ENCODE measurements at regions not wholly inside any gene's neighbourhood (a gene's known extent, or its start where the extent isn't known, plus 50 kb on each side); places are given as distances from the start of the nearest gene placed in this dataset.

- Histone ChIP-seq H4K5ac (ENCODE audit: low read depth, low read length) (no peak overlapping the region), H2AK5ac (ENCODE audit: low read depth, low read length) (no peak overlapping the region), H3K4me2 (ENCODE audit: low read depth, low read length) (no peak overlapping the region), H3K9ac (ENCODE audit: low read depth, low read length) (no peak overlapping the region), H4K20me1 (ENCODE audit: insufficient read depth, low read length) (no peaks in the 10 kb centered on the region), H2AK9ac (replicated peaks; ENCODE audit: low read depth, low read length, poor library complexity) (no peak overlapping the region), H3K9me1 (ENCODE audit: insufficient read depth, low read length) (no peaks in the 10 kb centered on the region), H3K36me3 (ENCODE audit: control insufficient read depth, insufficient read depth, low read length) (no peaks in the 10 kb centered on the region), H2AFZ (replicated peaks; ENCODE audit: low read length, poor library complexity) (no peak overlapping the region), H2BK120ac (ENCODE audit: low read depth, low read length) (no peak overlapping the region), H3K4me1 (ENCODE audit: control insufficient read depth, insufficient read depth, low read length) (no peaks in the 10 kb centered on the region; the same call in 1 of the 2 replicates), H3K18ac (ENCODE audit: low read depth, low read length) (no peak overlapping the region), H3K9me3 (ENCODE audit: control insufficient read depth, insufficient read depth, low read length) (no peaks in the 10 kb centered on the region), H2BK15ac (ENCODE audit: low read depth, low read length) (no peak overlapping the region), H3K14ac (replicated peaks; ENCODE audit: low read depth, low read length) (no peak overlapping the region), H4K91ac (ENCODE audit: insufficient read depth, low read depth, low read length) (no peak overlapping the region), H2BK20ac (ENCODE audit: low read depth, low read length) (no peak overlapping the region), H3K56ac (ENCODE audit: extremely low read depth, insufficient read depth, low read length) (no peak overlapping the region), H3K27ac (ENCODE audit: insufficient read depth, low read length) (no peak overlapping the region), H3K4me3 (ENCODE audit: insufficient read depth, low read depth, low read length) (no peak overlapping the region), H4K8ac (ENCODE audit: low read depth in 2 of 2, low read length in 2 of 2) (no peak overlapping the region), H3K79me1 (ENCODE audit: low read depth in 1 of 2, low read length in 2 of 2) (no peaks in the 10 kb centered on the region), H3K23ac (ENCODE audit: low read depth, low read length) (no peak overlapping the region), H2BK5ac (ENCODE audit: low read depth, low read length, poor library complexity, severe bottlenecking) (no peak overlapping the region), H3K4ac (ENCODE audit: low read depth, low read length) (no peak overlapping the region), H3K27me3 (ENCODE audit: control insufficient read depth, insufficient read depth, low read length) (no peaks in the 10 kb centered on the region)
- BruUV-seq (replicated peaks): no TSS peak
- CTCF ChIA-PET: no interaction called here
- no peak for DNase-seq
- POLR2A ChIA-PET (ENCODE audit: unreplicated experiment): no interaction called here
- dilution Hi-C loops (cut with HindIII; ENCODE audit: low sequenced_read_pairs, unreplicated experiment): no loop called here
- in situ Hi-C loops (cut with MboI; ENCODE audit: low sequenced_read_pairs): no loop called here
- ATAC-seq (ENCODE audit: low read depth): no peak
- TF ChIP-seq MAFK (IDR thresholded peaks at IDR 0.05; ENCODE audit: low read depth, low read length) (no peak), POLR2A (IDR thresholded peaks at IDR 0.05; ENCODE audit: low read depth, low read length) (no peak), SMC3 (IDR thresholded peaks at IDR 0.05; ENCODE audit: low read depth, low read length) (no peak), CHD1 (IDR thresholded peaks at IDR 0.05; ENCODE audit: low read depth, low read length) (no peak), CEBPB (IDR thresholded peaks at IDR 0.05; ENCODE audit: low read depth, low read length) (no peak), BHLHE40 (IDR thresholded peaks at IDR 0.05; ENCODE audit: low read depth, low read length) (no peak), FOS (IDR thresholded peaks at IDR 0.05; ENCODE audit: low read depth, low read length) (no peak), CTCF (conservative IDR thresholded peaks at IDR 0.05; ENCODE audit: low read depth, low read length) (no peak), RFX5 (IDR thresholded peaks at IDR 0.05; ENCODE audit: low read depth, low read length) (no peak)
- intact Hi-C loops (cut with micrococcal nuclease): no loop called here
Observed at GRCh38 chr1:102796429-102796828, 311.9 kb downstream of the COL11A1 start.
